Right ventricle myocardium inferior (tissue), 1 donor: ENCODE measurements at regions not wholly inside any gene's neighbourhood (a gene's known extent, or its start where the extent isn't known, plus 50 kb on each side); places are given as distances from the start of the nearest gene placed in this dataset.
A peak's percentile ranks its signal among the peaks of the same experiment; 100 is the strongest.

Source experiments
- ATAC-seq: fragments of 200-7000 bp; cut with Tn5 transposase; one replicate; pipeline ENCODE4 v1.9.1; 2020; ENCODE audit warnings: mild to moderate bottlenecking, moderate library complexity
- DNase-seq: peaks from one replicate; pipeline ENCODE4 v3.0.0; 2021; ENCODE audit errors: missing footprints
- intact Hi-C: fragments of 100-400 bp; cut with DNase I; formaldehyde crosslinking; loops from one replicate; pipeline ENCODE4 v1.11.0; 2022
- donor health status: DM: no; HTN: yes; CAD: no; lungs with severe emphysema.

GRCh38 chr3:40864915-40865314 is 334.4 kb upstream of the CTNNB1 start:
- intact Hi-C loops: no loop called here
- DNase-seq: no peak

GRCh38 chr3:40867797-40868196 is 331.5 kb upstream of the CTNNB1 start:
- ATAC-seq (no peak), DNase-seq (no peak)
- intact Hi-C loops: no loop called here

More at GRCh38 chr3:40864915-40865314, 334.4 kb upstream of the CTNNB1 start:
- ATAC-seq: no peak

DNA sequence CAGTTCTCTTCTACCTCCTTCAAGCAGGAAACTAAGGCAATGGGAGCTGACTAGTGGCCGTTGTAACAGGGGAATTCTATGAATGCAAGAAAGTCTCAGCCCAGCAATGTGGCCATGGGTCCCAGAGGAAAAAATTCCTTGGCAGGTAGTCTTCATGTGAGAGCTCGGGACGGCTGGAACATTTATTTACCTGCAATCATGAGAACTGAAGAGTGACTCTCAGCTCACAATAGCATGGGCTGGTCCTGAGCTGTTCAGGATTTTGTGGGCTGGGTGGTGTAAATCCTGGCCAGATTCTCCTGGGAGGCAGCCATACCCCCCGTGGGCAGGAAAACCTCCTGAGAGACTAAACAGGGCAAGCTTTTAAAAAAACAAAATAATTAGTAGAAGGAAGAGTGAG is 330.3 kb upstream of the CTNNB1 start:
- ATAC-seq (no peak), DNase-seq (no peak)
- intact Hi-C loops: no loop called here

- ATAC-seq (no peak), DNase-seq (no peak)
- intact Hi-C loops: loop anchor here (10.0 kb wide), 1 partner anchor 285 kb away; no protein-coding TSS in a partner anchor
These were observed 329.4 kb upstream of the CTNNB1 start for GRCh38 chr3:40869939-40870338.

- ATAC-seq: no peak
These were observed 327.9 kb upstream of the CTNNB1 start for GRCh38 chr3:40871394-40871793.

DNA sequence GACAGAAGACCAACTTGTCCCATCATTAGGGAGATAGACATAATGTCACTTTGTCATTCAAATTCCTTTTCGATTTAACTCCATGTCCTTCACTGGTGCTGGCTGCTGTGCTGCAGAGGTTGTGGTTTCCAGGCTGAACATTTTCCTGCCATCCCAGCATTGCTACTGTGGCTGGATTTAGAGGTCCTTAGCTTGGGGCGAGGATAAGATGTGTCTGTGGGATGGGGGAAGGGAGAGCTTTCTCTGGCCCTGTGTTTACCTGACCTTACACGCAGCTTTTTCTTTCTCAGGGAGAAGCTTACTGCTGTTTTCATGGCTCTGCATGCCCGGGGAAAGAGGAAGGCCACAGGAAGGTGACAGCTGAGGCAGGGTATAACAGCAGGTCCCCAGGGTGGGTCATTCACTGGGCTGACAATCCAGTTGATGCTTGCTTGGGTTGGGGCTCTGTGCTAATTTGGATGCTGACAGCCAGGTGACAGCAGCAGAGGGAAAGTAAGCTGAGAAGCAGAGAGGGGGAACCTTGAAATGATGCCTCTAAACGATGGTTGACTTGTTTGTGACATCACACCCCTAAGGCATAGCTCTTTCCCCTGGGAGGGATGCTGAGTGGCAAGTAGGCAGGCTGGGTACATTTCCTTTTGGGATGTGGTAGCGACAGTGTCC is 326.9 kb upstream of the CTNNB1 start:
- no peak for ATAC-seq
- intact Hi-C loops: loop anchor here (10.0 kb wide), 1 partner anchor 288 kb away; no protein-coding TSS in a partner anchor

More at GRCh38 chr3:40871394-40871793, 327.9 kb upstream of the CTNNB1 start:
- intact Hi-C loops: loop anchor here (10.0 kb wide), 1 partner anchor 287 kb away; no protein-coding TSS in a partner anchor
- DNase-seq: no peak

GRCh38 chr3:40873476-40873875 is 325.8 kb upstream of the CTNNB1 start:
- DNase-seq (no peak), ATAC-seq (no peak)
- intact Hi-C loops: loop anchor here (10.0 kb wide), 1 partner anchor 289 kb away; no protein-coding TSS in a partner anchor

More for the DNA sequence above, 326.9 kb upstream of the CTNNB1 start:
- no peak for DNase-seq

- DNase-seq: no peak
- ATAC-seq: no peak
- intact Hi-C loops: loop anchor here (10.0 kb wide), 1 partner anchor 289 kb away; no protein-coding TSS in a partner anchor
These were observed 325.2 kb upstream of the CTNNB1 start for GRCh38 chr3:40873934-40874699.

DNA sequence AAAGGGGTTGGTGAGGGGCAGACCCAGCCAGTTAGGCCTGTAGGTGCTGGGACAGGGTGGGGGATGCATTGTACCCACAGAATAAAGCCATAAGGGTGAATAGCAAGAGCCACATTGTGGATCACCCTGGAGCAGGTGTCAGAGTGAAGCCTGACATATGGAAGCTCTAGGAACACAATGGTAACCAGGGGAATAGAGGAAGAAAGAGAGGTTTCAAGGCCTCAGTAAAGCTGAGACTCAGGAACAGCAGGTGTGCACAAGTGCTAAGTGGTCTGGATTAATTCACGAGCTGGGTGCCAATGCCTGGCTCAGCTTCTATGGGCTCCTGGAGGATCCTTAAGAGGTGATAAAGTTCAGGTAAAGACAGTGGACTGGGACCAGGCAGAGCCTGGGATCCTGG is 323.7 kb upstream of the CTNNB1 start:
- intact Hi-C loops: loop anchor here (5.0 to 10.0 kb wide), 3 partner anchors 97 to 322 kb away; partner anchors contain the start of gene CTNNB1
- DNase-seq (no peak), ATAC-seq (no peak)

DNA sequence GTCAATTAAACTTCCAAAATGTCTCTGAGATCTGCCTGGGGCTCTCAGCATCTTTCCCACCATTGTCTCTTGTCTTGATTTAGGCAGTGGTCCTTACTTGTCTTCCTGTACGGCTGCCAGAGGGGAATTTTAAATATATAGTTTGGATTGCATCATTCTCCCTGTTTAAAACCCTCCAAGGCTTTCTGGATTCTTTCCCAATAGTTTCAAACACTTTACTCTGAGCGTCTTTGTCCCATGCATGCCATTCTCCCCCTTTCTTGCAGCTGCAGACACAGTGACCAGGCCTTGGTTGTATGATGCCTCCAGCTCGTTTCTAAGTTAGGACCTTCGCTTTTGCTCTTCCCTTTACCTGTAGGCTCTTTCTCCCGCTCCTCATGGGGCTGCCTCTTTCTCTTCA is 323.3 kb upstream of the CTNNB1 start:
- intact Hi-C loops: loop anchor here (5.0 to 10.0 kb wide), 3 partner anchors 96 to 321 kb away; partner anchors contain the start of gene CTNNB1
- DNase-seq: no peak
- no peak for ATAC-seq

- intact Hi-C loops: loop anchor here (5.0 to 10.0 kb wide), 3 partner anchors 96 to 321 kb away; partner anchors contain the start of gene CTNNB1
- DNase-seq: no peak
- ATAC-seq: no peak
These were observed 322.8 kb upstream of the CTNNB1 start for GRCh38 chr3:40876496-40876895.

DNA sequence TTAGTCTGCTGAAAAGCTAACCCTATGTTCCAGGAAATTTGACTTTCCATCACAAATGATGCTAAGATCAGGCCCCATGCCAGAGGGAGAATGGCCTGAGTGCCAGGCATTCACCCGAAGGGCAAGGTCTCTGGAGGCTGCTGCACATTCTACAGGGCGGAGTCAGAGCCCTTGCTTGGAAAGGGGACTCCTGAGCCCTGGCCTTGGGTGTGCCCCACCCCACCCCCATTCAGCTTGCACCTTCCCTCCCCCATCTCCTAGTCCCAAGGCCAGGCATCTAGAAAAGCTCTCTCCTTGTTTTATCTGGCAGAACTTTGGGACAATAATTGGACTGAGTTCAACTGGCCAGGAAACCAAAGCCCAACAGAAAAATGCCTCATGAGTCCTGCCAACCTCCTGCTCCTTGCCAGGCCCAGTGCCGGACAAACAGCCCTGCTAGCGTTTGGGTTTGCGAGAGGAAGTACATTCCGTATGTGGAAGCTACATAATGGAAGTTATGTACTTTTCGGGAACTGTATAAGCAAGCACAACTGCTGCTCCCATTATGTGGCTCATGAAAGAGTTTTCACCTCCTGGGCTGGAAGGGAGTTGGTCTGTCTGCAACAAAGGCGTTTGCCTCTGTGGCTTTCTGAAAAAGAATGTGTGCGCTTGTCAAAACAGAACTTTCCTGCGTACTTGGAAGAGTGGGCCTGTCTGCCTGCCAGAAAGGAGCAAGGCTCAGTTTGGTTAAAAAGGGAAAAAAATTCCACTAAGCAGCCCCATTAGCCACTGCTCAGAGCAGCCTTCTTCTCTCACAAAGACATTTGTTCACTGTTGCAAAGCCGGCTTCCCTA is 321.5 kb upstream of the CTNNB1 start:
- peak; percentile 87 for ATAC-seq
- intact Hi-C loops: loop anchor here (1.0 to 10.0 kb wide), 4 partner anchors 94 to 319 kb away; partner anchors contain the start of gene CTNNB1
- DNase-seq: peak; percentile 78

DNA sequence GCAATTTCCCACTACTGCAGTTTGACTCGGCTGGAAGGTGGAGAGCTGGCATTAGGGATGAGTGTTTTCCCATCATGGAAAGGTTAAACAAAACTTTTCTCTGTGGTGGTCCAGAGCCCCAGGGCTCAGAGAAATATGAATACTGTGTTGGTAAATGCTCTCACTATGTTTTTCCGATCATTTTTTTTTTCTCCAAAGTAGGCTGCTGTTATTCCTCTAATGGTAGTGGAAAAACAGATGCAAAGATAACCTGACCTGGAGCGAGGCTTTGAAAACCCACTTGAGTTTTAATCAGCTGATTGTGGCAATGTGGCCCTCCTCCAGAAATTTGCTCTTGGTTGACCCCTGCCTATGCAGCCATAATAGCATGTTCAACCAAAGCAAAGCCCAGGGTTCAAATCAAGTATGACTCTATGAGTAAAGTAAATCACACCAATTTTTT is 320.8 kb upstream of the CTNNB1 start:
- DNase-seq (no peak), ATAC-seq (no peak)
- intact Hi-C loops: loop anchor here (1.0 to 10.0 kb wide), 4 partner anchors 94 to 319 kb away; partner anchors contain the start of gene CTNNB1

DNA sequence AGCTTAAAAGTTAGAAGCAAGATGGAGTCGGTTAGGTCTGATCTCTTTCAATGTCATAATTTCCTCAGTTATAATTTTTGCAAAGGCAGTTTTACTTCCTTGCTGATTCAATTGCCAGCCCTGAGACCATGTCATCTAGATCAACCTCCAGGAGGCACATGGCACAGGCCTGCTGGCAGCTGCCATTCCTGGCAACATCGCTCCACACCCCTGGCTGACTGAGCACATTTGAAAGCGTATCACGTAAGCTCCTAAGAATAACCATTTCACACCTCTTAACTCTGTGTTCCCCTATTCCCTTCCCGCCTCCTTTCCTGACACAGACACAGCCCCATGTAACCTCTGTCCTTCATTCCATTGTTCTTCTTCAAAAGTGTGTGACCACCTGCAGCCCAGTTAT is 313.9 kb upstream of the CTNNB1 start:
- ATAC-seq: peak; percentile 87
- intact Hi-C loops: no loop called here
- no peak for DNase-seq

- ATAC-seq (no peak), DNase-seq (no peak)
- intact Hi-C loops: no loop called here
These were observed 312.5 kb upstream of the CTNNB1 start for GRCh38 chr3:40886660-40887425.

DNA sequence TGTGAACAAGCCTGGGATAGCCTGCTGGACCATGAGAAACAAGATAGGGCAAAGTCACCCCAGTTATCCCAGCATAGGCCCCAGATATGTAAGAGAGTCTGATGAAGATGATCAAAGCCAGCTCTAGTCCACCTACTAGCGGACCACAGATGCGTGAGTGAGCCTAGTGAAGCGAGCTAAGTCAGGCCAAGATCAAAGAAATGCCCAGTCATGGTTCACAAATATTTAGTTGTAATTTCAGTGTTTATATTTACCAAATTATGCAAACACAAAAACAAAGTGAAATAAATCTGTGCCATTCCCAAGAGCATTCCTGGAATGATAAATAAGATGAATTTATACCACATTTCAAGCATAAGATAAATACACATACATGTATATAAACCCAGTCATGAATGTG is 308.1 kb upstream of the CTNNB1 start:
- ATAC-seq: no peak
- intact Hi-C loops: no loop called here
- no peak for DNase-seq

DNA sequence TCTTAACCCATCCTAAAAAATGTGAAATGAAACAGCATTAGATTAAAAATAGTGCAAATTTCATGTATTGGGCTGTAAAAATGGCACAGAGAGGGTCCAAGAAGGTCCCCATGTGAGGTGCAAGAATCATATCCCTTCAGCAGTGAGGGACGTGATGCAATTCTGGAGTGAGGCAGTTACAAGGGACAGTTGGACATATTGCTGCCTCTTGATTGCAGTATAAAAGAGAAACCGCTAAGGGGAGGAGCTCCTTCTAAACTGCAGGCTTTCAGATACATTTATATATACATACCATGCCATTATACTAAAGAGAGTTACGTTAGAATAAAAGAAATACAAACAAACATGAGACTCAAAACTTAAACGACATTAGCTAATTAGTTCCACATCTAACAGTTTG is 304.2 kb upstream of the CTNNB1 start:
- intact Hi-C loops: no loop called here
- ATAC-seq: no peak
- no peak for DNase-seq

- intact Hi-C loops: no loop called here
- DNase-seq (no peak), ATAC-seq (no peak)
These were observed 300.0 kb upstream of the CTNNB1 start for GRCh38 chr3:40899286-40899712.
